OCI-LY1 (cell line): ENCODE measurements at regions not wholly inside any gene's neighbourhood (a gene's known extent, or its start where the extent isn't known, plus 50 kb on each side); places are given as distances from the start of the nearest gene placed in this dataset.

Source experiments
- H2AFZ ChIP-seq: fragments of 200-600 bp; sonication (generic), shearing (Covaris generic); 2 replicates; pipeline ENCODE4 v1.6.0; 2014; ENCODE audit warnings: antibody characterized with exemption, mild to moderate bottlenecking, low read length
- H3F3A ChIP-seq: fragments of 200-600 bp; sonication (generic), shearing (Covaris generic); 2 replicates; pipeline ENCODE4 v1.6.0; 2014; ENCODE audit warnings: mild to moderate bottlenecking, antibody characterized with exemption, low read length, moderate library complexity; ENCODE audit not compliant: insufficient read depth
- H3K27ac ChIP-seq: fragments of 200-600 bp; sonication (generic); 2 replicates; pipeline ENCODE4 v1.5.1; 2014; ENCODE audit warnings: low read length, mixed run types, mild to moderate bottlenecking, low read depth; ENCODE audit not compliant: poor library complexity, severe bottlenecking
- H3K27me3 ChIP-seq: fragments of 200-600 bp; sonication (generic); 2 replicates; pipeline ENCODE4 v1.6.0; 2014; ENCODE audit warnings: antibody characterized with exemption, mild to moderate bottlenecking, low read length, moderate library complexity; ENCODE audit not compliant: insufficient read depth
- H3K36me3 ChIP-seq: fragments of 200-600 bp; sonication (generic); 2 replicates; pipeline ENCODE4 v1.6.1; 2014; ENCODE audit warnings: mild to moderate bottlenecking, antibody characterized with exemption, low read length, moderate library complexity, mixed read lengths; ENCODE audit not compliant: insufficient read depth
- H3K4me1 ChIP-seq: fragments of 200-600 bp; sonication (generic); 2 replicates; pipeline ENCODE4 v1.5.1; 2014; ENCODE audit warnings: mild to moderate bottlenecking, low read length, moderate library complexity; ENCODE audit not compliant: insufficient read depth, severe bottlenecking
- H3K4me2 ChIP-seq: fragments of 200-600 bp; sonication (generic), shearing (Covaris generic); 2 replicates; pipeline ENCODE4 v1.6.1; 2014; ENCODE audit warnings: low read length
- H3K4me3 ChIP-seq: fragments of 200-600 bp; sonication (generic); 2 replicates; pipeline ENCODE4 v1.5.1; 2014; ENCODE audit warnings: low read length, low read depth, mild to moderate bottlenecking, mixed read lengths; ENCODE audit not compliant: poor library complexity, severe bottlenecking
- H3K79me2 ChIP-seq: fragments of 200-600 bp; shearing (Covaris generic); 2 replicates; pipeline ENCODE4 v1.6.1; 2016; ENCODE audit warnings: mixed run types, low read length, mixed read lengths; ENCODE audit not compliant: insufficient read depth
- H3K9ac ChIP-seq: fragments of 200-600 bp; sonication (generic), shearing (Covaris generic); 2 replicates; pipeline ENCODE4 v1.6.1; 2014; ENCODE audit warnings: mild to moderate bottlenecking, low read length, mixed read lengths
- H3K9me2 ChIP-seq: fragments of 200-600 bp; sonication (generic), shearing (Covaris generic); 2 replicates; pipeline ENCODE4 v1.6.1; 2014; ENCODE audit warnings: low read depth, mild to moderate bottlenecking, low read length, mixed read lengths
- H3K9me3 ChIP-seq: fragments of 200-600 bp; shearing (Covaris generic); 2 replicates; pipeline ENCODE4 v1.6.1; 2014; ENCODE audit warnings: low read length, mixed read lengths
- H4K20me1 ChIP-seq: fragments of 200-600 bp; sonication (generic), shearing (Covaris generic); 2 replicates; pipeline ENCODE4 v1.6.0; 2016; ENCODE audit warnings: mild to moderate bottlenecking, low read length; ENCODE audit not compliant: insufficient read depth
- EZH2 ChIP-seq: fragments of 200-600 bp; sonication (generic), shearing (Covaris generic); IDR thresholded peaks from 2 replicates; pipeline ENCODE4 v1.8.0; 2017; ENCODE audit warnings: borderline replicate concordance, mixed run types, mild to moderate bottlenecking, antibody characterized with exemption, low read length, moderate library complexity, mixed read lengths
- TF ChIP-seq, protein P1 (sequence below): fragments of 200-600 bp; sonication (generic), shearing (Covaris generic); IDR thresholded peaks from 2 replicates; pipeline ENCODE4 v1.5.1; 2017; ENCODE audit warnings: mild to moderate bottlenecking, antibody characterized with exemption, low read length, moderate library complexity, mixed read lengths

DNA sequence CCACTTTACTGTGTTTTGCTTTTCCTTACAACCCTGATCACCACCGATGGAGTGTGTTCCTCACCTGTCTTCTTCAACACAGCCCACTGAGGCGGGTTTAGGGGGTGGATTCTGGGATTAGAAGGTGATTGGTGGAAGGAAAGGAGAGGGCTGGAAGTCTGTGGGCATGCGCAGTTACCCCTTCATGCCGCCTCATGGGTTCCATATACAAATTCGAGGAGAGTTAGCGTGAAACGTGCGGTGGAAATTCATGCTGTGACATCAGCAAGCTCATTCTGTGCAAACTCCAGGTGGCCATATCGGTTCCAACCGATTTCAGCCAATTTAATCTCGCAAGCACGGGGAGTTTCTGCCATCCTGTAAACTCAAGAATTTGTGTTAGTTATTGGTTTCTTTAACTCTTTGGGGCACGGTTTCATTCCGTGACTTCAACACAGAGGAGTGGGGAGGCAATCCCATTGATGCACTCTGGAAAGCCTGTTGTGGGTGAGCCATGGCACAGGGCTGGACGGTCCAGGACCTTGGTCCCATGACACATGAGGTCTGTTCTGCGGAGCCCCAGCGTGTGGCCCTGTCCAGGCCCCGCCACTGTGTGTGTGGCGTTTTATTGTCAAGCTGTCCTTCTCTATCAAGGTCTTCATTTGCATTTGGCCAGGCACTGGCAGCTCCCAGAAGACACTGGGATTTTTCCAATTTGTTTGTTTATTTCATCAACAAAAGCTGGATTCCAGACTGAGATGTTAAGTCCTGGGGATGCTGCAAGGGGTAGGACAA, 482.8 kb upstream of the SULF2 start:
- H3K36me3 ChIP-seq: no peaks in the 10 kb centered on the region
- TF ChIP-seq, protein P1, sequence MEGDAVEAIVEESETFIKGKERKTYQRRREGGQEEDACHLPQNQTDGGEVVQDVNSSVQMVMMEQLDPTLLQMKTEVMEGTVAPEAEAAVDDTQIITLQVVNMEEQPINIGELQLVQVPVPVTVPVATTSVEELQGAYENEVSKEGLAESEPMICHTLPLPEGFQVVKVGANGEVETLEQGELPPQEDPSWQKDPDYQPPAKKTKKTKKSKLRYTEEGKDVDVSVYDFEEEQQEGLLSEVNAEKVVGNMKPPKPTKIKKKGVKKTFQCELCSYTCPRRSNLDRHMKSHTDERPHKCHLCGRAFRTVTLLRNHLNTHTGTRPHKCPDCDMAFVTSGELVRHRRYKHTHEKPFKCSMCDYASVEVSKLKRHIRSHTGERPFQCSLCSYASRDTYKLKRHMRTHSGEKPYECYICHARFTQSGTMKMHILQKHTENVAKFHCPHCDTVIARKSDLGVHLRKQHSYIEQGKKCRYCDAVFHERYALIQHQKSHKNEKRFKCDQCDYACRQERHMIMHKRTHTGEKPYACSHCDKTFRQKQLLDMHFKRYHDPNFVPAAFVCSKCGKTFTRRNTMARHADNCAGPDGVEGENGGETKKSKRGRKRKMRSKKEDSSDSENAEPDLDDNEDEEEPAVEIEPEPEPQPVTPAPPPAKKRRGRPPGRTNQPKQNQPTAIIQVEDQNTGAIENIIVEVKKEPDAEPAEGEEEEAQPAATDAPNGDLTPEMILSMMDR: no peak
- no peak for TF ChIP-seq EZH2
- no peaks in the 10 kb centered on the region for H3K4me1 ChIP-seq
- no peak overlapping the region for H3K9ac ChIP-seq
- H2AFZ ChIP-seq: no peak overlapping the region
- no peaks in the 10 kb centered on the region for H4K20me1 ChIP-seq
- H3K9me3 ChIP-seq: no peaks in the 10 kb centered on the region
- no peaks in the 10 kb centered on the region for H3F3A ChIP-seq
- no peak overlapping the region for H3K4me3 ChIP-seq
- H3K27me3 ChIP-seq: 0 out of 2 replicates have a peak, but pooled peaks cover 3% of the 10 kb centered on the region
- H3K27ac ChIP-seq: no peak overlapping the region
- no peaks in the 10 kb centered on the region for H3K9me2 ChIP-seq
- H3K4me2 ChIP-seq: no peak overlapping the region
- no peaks in the 10 kb centered on the region for H3K79me2 ChIP-seq

DNA sequence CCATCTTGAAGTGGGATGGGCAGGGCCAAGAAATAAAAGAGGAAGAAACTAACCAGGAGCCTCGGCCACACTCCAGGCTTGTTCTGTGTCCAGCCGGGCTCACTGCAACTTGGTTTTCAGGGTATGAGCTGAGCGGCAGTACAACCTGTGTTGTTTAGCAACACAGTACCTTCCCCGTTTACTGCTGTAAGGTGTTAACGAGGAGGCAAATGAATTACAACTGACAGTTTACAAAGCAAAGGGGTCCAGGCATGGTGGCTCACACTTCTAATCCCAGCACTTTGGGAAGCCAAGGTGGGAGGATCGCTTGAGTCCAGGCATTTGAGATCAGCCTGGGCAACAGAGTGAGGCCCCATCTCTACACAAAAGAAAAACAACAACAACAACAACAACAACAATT, 481.3 kb upstream of the SULF2 start:
- H3K4me2 ChIP-seq: no peak overlapping the region
- no peaks in the 10 kb centered on the region for H3K9me3 ChIP-seq
- no peak overlapping the region for H2AFZ ChIP-seq
- H3K4me1 ChIP-seq: no peaks in the 10 kb centered on the region
- no peak overlapping the region for H3K27ac ChIP-seq
- no peak for TF ChIP-seq EZH2
- TF ChIP-seq, protein P1: no peak
- H3K36me3 ChIP-seq: no peaks in the 10 kb centered on the region
- no peaks in the 10 kb centered on the region for H4K20me1 ChIP-seq
- no peaks in the 10 kb centered on the region for H3F3A ChIP-seq
- H3K27me3 ChIP-seq: 0 out of 2 replicates have a peak, but pooled peaks cover 3% of the 10 kb centered on the region
- H3K9me2 ChIP-seq: no peaks in the 10 kb centered on the region
- H3K79me2 ChIP-seq: no peaks in the 10 kb centered on the region
- H3K4me3 ChIP-seq: no peak overlapping the region
- no peak overlapping the region for H3K9ac ChIP-seq

DNA sequence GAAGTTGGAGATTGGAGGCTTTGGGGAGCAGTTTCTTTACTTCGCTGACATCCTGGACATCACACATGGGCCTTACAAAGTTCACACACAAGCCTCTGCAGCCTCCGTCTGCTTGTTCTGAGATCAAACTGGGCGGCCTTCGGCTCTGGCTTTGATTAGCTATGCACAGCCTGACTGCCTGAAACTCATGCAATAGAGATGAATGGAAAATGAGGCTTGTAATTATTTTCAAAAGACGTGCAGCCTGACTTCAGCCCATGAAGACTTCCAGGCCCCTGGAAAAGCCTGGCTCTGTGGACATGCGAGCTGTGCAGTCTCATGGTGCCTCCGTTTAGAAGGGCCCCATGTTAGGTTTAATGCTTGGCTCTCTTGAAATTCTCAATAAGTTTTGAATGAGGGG, 480.5 kb upstream of the SULF2 start:
- H3K4me2 ChIP-seq: no peak overlapping the region

More for the DNA sequence above, 480.5 kb upstream of the SULF2 start:
- Histone ChIP-seq H3K9me2 (no peaks in the 10 kb centered on the region), H3K27me3 (0 out of 2 replicates have a peak, but pooled peaks cover 3% of the 10 kb centered on the region), H3K36me3 (no peaks in the 10 kb centered on the region), H3K4me1 (no peaks in the 10 kb centered on the region), H3K4me3 (no peak overlapping the region), H2AFZ (no peak overlapping the region), H3K79me2 (no peaks in the 10 kb centered on the region), H3K27ac (no peak overlapping the region), H4K20me1 (no peaks in the 10 kb centered on the region), H3K9me3 (no peaks in the 10 kb centered on the region), H3K9ac (no peak overlapping the region), H3F3A (no peaks in the 10 kb centered on the region)
- TF ChIP-seq, protein P1: no peak
- no peak for TF ChIP-seq EZH2
